ENCODE measurements at regions not wholly inside any gene's neighbourhood (a gene's known extent, or its start where the extent isn't known, plus 50 kb on each side); places are given as distances from the start of the nearest gene placed in this dataset.
"Not testable (repeated sequence)": the region's sequence is repeated elsewhere in the genome, so short reads cannot be mapped to it uniquely, and the experiment has no call there.

GRCh38 chr4:127364397-127364796 lies 268.4 kb upstream of the INTU start:
- DNase-seq (ENCODE audit: low spot score), result no peak

- no peak for DNase-seq (ENCODE audit: low spot score)
Observed at GRCh38 chr4:127364911-127365310, 267.8 kb upstream of the INTU start.

GRCh38 chr4:127370604-127371003 lies 262.2 kb upstream of the INTU start:
- DNase-seq (ENCODE audit: low spot score), result peak; percentile 41

- no peak for DNase-seq (ENCODE audit: low spot score)
Observed at GRCh38 chr4:127379499-127379898, 253.3 kb upstream of the INTU start.

- DNase-seq (ENCODE audit: low spot score), result not testable (repeated sequence)
Observed at GRCh38 chr4:127379948-127380347, 252.8 kb upstream of the INTU start.

- no peak for DNase-seq (ENCODE audit: low spot score)
Observed at GRCh38 chr4:127383666-127384065, 249.1 kb upstream of the INTU start.

- DNase-seq (ENCODE audit: low spot score), result no peak
Observed at GRCh38 chr4:127394516-127394915, 238.2 kb upstream of the INTU start.

- no peak for DNase-seq (ENCODE audit: low spot score)
Observed at GRCh38 chr4:127400276-127400675, 232.5 kb upstream of the INTU start.

GRCh38 chr4:127400731-127401346 lies 231.9 kb upstream of the INTU start:
- DNase-seq (ENCODE audit: low spot score), result peak; percentile 75

- DNase-seq (ENCODE audit: low spot score), result no peak
Observed at GRCh38 chr4:127403471-127404084, 229.2 kb upstream of the INTU start.

- no peak for DNase-seq (ENCODE audit: low spot score)
Observed at GRCh38 chr4:127406187-127406586, 226.6 kb upstream of the INTU start.

- DNase-seq (ENCODE audit: low spot score), result peak; percentile 69
Observed at GRCh38 chr4:127407572-127407971, 225.2 kb upstream of the INTU start.

- no peak for DNase-seq (ENCODE audit: low spot score)
Observed at GRCh38 chr4:127410201-127410600, 222.6 kb upstream of the INTU start.

GRCh38 chr4:127410644-127411043 lies 222.1 kb upstream of the INTU start:
- DNase-seq (ENCODE audit: low spot score), result no peak

- DNase-seq (ENCODE audit: low spot score), result no peak
Observed at GRCh38 chr4:127414951-127415606, 217.7 kb upstream of the INTU start.

GRCh38 chr4:127416115-127416514 lies 216.6 kb upstream of the INTU start:
- DNase-seq (ENCODE audit: low spot score), result no peak

GRCh38 chr4:127417885-127418535 lies 214.7 kb upstream of the INTU start:
- peak; percentile 30 for DNase-seq (ENCODE audit: low spot score)

- DNase-seq (ENCODE audit: low spot score), result no peak
Observed at GRCh38 chr4:127419431-127419830, 213.3 kb upstream of the INTU start.

GRCh38 chr4:127421437-127421836 lies 211.3 kb upstream of the INTU start:
- DNase-seq (ENCODE audit: low spot score), result no peak

- DNase-seq (ENCODE audit: low spot score), result no peak
Observed at GRCh38 chr4:127425202-127425845, 207.4 kb upstream of the INTU start.

GRCh38 chr4:127425851-127426250 lies 206.9 kb upstream of the INTU start:
- DNase-seq (ENCODE audit: low spot score), result no peak

GRCh38 chr4:127441571-127441970 lies 191.2 kb upstream of the INTU start:
- no peak for DNase-seq (ENCODE audit: low spot score)
